ENCODE measurements at regions not wholly inside any gene's neighbourhood (a gene's known extent, or its start where the extent isn't known, plus 50 kb on each side); places are given as distances from the start of the nearest gene placed in this dataset.

DNA sequence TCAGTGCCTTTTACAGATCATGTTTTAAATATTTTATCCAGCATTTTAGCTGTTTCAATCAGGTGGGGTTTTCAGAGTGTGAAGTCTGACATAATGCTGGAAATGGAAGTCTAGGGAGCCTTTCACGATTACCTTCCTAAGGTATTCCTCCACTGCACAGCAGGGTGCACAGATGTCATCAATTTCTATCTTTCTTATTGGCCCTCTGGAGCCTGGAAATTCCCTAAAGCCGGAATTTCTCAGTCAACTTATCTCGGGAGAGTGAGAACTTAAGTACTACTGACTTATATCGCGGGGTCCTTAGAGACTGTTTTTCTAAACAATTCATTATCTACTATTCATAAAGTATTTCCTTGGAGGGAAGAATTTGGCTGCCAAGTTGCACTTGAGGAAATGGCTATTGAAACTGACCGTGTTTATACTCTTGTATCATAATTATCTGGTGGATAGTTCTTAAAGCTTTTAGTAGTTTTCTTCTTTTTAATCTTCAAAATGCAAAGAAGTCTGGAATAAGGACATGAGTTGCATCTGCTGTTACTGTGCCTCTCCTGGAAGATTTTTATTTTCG lies 311.8 kb upstream of the B3GALT2 start:
- TF ChIP-seq, protein P1, sequence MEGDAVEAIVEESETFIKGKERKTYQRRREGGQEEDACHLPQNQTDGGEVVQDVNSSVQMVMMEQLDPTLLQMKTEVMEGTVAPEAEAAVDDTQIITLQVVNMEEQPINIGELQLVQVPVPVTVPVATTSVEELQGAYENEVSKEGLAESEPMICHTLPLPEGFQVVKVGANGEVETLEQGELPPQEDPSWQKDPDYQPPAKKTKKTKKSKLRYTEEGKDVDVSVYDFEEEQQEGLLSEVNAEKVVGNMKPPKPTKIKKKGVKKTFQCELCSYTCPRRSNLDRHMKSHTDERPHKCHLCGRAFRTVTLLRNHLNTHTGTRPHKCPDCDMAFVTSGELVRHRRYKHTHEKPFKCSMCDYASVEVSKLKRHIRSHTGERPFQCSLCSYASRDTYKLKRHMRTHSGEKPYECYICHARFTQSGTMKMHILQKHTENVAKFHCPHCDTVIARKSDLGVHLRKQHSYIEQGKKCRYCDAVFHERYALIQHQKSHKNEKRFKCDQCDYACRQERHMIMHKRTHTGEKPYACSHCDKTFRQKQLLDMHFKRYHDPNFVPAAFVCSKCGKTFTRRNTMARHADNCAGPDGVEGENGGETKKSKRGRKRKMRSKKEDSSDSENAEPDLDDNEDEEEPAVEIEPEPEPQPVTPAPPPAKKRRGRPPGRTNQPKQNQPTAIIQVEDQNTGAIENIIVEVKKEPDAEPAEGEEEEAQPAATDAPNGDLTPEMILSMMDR (IDR thresholded peaks at IDR 0.05; ENCODE audit: poor library complexity), result no peak
- no peak for TF ChIP-seq EZH2 (IDR thresholded peaks at IDR 0.05; ENCODE audit: borderline replicate concordance)
